CD4-positive, alpha-beta memory T cell (primary cell): ENCODE measurements at regions not wholly inside any gene's neighbourhood (a gene's known extent, or its start where the extent isn't known, plus 50 kb on each side); places are given as distances from the start of the nearest gene placed in this dataset.

ENCODE experiments used
- CTCF ChIA-PET: fragments of 350-600 bp; sonication (Branson Sonifier 250); formaldehyde crosslinking; loops from one replicate; lab custom pipeline; 2021; ENCODE audit warnings: inconsistent platforms; ENCODE audit not compliant: partially characterized antibody; lab: Charles Lee
- POLR2A ChIA-PET: fragments of 350-600 bp; sonication (Branson Sonifier 250); formaldehyde crosslinking; loops from one replicate; lab custom pipeline; 2021; ENCODE audit not compliant: partially characterized antibody; lab: Charles Lee
- DNase-seq, 5 donors: peaks; one replicate each; pipeline versions ENCODE4 v3.0.0 to v3.0.0-alpha.2; 2020 to 2022; ENCODE audit warnings: mixed read lengths in 1 of 5
- H3K27ac ChIP-seq: one replicate; pipeline ENCODE4 v1.7.0; 2013; ENCODE audit warnings: low read depth, low read length
- H3K27me3 ChIP-seq: 2 replicates; pipeline ENCODE4 v1.7.0; 2013; ENCODE audit warnings: mild to moderate bottlenecking, low read length, moderate library complexity; ENCODE audit not compliant: insufficient read depth
- H3K36me3 ChIP-seq: 2 replicates; pipeline ENCODE4 v1.7.0; 2013; ENCODE audit warnings: mild to moderate bottlenecking, low read length, moderate library complexity; ENCODE audit not compliant: insufficient read depth
- H3K4me1 ChIP-seq: 2 replicates; pipeline ENCODE4 v1.7.0; 2013; ENCODE audit warnings: mild to moderate bottlenecking, low read length, moderate library complexity; ENCODE audit not compliant: insufficient read depth
- H3K4me3 ChIP-seq, 2 donors: one replicate each; pipeline ENCODE4 v1.7.0; 2013; ENCODE audit warnings: low read length in 2 of 2, mild to moderate bottlenecking in 1 of 2
- H3K9me3 ChIP-seq, 2 donors: one replicate each; pipeline ENCODE4 v1.7.0; 2013; ENCODE audit warnings: low read length in 2 of 2, control low read depth in 1 of 2; ENCODE audit not compliant: control insufficient read depth in 1 of 2
- H3K27ac Mint-ChIP-seq, 7 donors: one replicate each; pipeline ENCODE4 v1.8.0; 2020 to 2021; ENCODE audit warnings: mixed read lengths in 7 of 7, mild to moderate bottlenecking in 6 of 7, inconsistent platforms in 3 of 7, moderate library complexity in 3 of 7
- H3K27me3 Mint-ChIP-seq, 2 donors: one replicate each; pipeline ENCODE4 v1.8.0; 2020 to 2021; ENCODE audit warnings: mixed read lengths in 2 of 2
- H3K36me3 Mint-ChIP-seq, 2 donors: one replicate each; pipeline ENCODE4 v1.8.0; 2020 to 2021; ENCODE audit warnings: mixed read lengths in 2 of 2, inconsistent platforms in 1 of 2, mild to moderate bottlenecking in 1 of 2
- H3K4me1 Mint-ChIP-seq, 4 donors: one replicate each; pipeline ENCODE4 v1.8.0; 2020 to 2021; ENCODE audit warnings: mixed read lengths in 4 of 4, mild to moderate bottlenecking in 1 of 4
- H3K4me3 Mint-ChIP-seq, 8 donors: one replicate each; pipeline ENCODE4 v1.8.0; 2020 to 2021; ENCODE audit warnings: mixed read lengths in 8 of 8, mild to moderate bottlenecking in 7 of 8, moderate library complexity in 6 of 8, inconsistent platforms in 3 of 8
- H3K9me3 Mint-ChIP-seq, 8 donors: one replicate each; pipeline ENCODE4 v1.8.0; 2020 to 2021; ENCODE audit warnings: mixed read lengths in 8 of 8, mild to moderate bottlenecking in 5 of 8, inconsistent platforms in 3 of 8, moderate library complexity in 1 of 8
- intact Hi-C: fragments of 100-400 bp; cut with micrococcal nuclease; formaldehyde crosslinking; loops from one replicate; pipeline ENCODE4 v1.15.1; 2023

DNA sequence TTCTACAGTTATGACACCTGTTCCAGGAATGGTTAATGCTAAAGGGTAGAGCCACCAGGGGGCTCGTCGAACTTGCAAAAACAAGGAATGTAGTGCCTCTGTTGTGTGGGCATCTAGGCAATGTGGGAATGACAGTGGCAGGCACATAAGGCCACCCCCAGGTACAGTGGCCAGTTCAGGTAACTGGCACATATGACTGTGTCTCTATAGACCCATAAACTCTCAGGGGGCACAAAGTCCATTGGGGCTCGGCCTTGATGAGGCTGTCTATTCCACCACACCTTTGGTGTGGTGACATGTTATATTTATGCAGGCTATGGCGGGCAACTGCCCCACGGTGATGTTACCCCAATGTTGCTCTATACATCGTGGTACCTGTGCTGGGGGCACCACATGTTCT is 59.6 kb upstream of the FAM120A start:
- Histone ChIP-seq H3K27me3 (no peaks in the 10 kb centered on the region), H3K9me3 (no peaks in the 10 kb centered on the region), H3K4me1 (no peaks in the 10 kb centered on the region), H3K27ac (no peak overlapping the region), H3K36me3 (no peaks in the 10 kb centered on the region), H3K4me3 (no peak overlapping the region)
- POLR2A ChIA-PET: no interaction called here
- Mint-ChIP-seq H3K36me3 (no peaks in the 10 kb centered on the region), H3K27ac (no peak overlapping the region), H3K9me3 (no peaks in the 10 kb centered on the region), H3K4me1 (peaks cover 0 to 2% (median 0%) of the 10 kb centered on the region in 4 donors), H3K27me3 (no peaks in the 10 kb centered on the region), H3K4me3 (no peak overlapping the region)
- CTCF ChIA-PET: no interaction called here
- intact Hi-C loops: no loop called here
- DNase-seq: no peak

DNA sequence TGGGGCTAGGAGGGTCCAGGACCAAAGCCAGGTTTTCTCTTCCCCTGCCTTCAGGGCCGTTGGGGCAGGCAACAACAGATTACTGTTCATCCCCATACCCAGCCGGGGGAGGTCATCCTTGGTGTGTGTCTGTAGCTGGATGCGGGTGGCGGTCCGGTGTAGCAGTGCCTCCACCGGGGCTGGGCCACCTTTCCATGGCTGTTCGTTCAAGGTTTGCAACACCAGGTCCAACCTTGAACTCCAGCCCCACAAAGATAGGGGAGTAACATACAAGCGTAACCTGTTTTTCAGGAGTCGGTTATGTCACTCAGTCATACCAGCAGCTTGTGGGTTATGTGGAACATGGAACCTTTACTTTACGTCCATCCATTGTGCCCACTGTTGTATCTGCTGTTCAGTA is 58.5 kb upstream of the FAM120A start:
- Mint-ChIP-seq H3K27ac (no peak overlapping the region), H3K36me3 (no peaks in the 10 kb centered on the region), H3K4me3 (no peak overlapping the region), H3K9me3 (no peaks in the 10 kb centered on the region), H3K4me1 (no peaks in the 10 kb centered on the region), H3K27me3 (no peaks in the 10 kb centered on the region)
- Histone ChIP-seq H3K4me3 (no peak overlapping the region), H3K27me3 (no peaks in the 10 kb centered on the region), H3K27ac (no peak overlapping the region), H3K4me1 (no peaks in the 10 kb centered on the region), H3K36me3 (no peaks in the 10 kb centered on the region), H3K9me3 (no peaks in the 10 kb centered on the region)
- intact Hi-C loops: no loop called here
- POLR2A ChIA-PET: no interaction called here
- CTCF ChIA-PET: no interaction called here
- no peak for DNase-seq
